ENCODE measurements at regions not wholly inside any gene's neighbourhood (a gene's known extent, or its start where the extent isn't known, plus 50 kb on each side); places are given as distances from the start of the nearest gene placed in this dataset.

DNA sequence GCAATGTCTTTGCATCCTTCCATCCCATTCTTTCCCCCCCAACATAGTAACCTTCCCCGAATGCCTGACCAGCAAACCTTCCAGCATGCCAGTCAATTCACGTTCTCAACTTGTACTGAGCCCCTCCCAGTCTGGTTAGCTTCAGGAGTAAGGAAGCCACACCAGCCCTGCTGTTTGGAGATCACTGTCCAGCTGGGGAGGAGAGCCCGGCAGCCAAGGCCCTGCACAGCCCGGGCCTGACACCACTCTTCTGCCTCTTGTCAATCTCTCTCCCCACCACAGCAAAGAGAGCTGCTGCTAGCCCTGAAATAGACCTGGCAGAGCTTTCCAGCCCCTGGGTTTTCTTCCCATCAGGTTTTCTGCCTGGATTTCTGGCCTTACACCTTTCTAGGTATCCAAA lies 185.8 kb upstream of the ID2 start:
- Histone ChIP-seq H3K4me3 (no peak overlapping the region), H3K4me1 (peaks cover 0 to 10% (median under 1%) of the 10 kb centered on the region in 4 donors), H3K27ac (no peak overlapping the region), H3K9me3 (no peaks in the 10 kb centered on the region), H3K27me3 (no peaks in the 10 kb centered on the region), H3K36me3 (no peaks in the 10 kb centered on the region)
- 26 to 70% methylated on average over 4 of the region's 4 CpGs for WGBS, 2 donors
- intact Hi-C loops (cut with DNase I) = no loop called here
- peak; percentile 57 for DNase-seq
- TF ChIP-seq POLR2A (IDR thresholded peaks at IDR 0.05) = no peak
- no peak for TF ChIP-seq EP300 (IDR thresholded peaks at IDR 0.05)
- no peak for TF ChIP-seq POLR2AphosphoS5 (IDR thresholded peaks at IDR 0.05)
- TF ChIP-seq CTCF (IDR thresholded peaks at IDR 0.05) = no peak

- H3K4me1 ChIP-seq = peaks cover 0 to 5% (median 0%) of the 10 kb centered on the region in 4 donors
- no peaks in the 10 kb centered on the region for H3K9me3 ChIP-seq
- H3K27me3 ChIP-seq = no peaks in the 10 kb centered on the region
- no peak overlapping the region for H3K27ac ChIP-seq
- no peak overlapping the region for H3K4me3 ChIP-seq
- peak; percentile 42 for DNase-seq
- no peak for TF ChIP-seq POLR2AphosphoS5 (IDR thresholded peaks at IDR 0.05)
- no peak for TF ChIP-seq EP300 (IDR thresholded peaks at IDR 0.05)
- no peak for TF ChIP-seq POLR2A (IDR thresholded peaks at IDR 0.05)
- TF ChIP-seq CTCF (IDR thresholded peaks at IDR 0.05) = no peak
- 18 to 73% methylated on average over 4 of the region's 4 CpGs for WGBS, 2 donors
- no peaks in the 10 kb centered on the region for H3K36me3 ChIP-seq
- intact Hi-C loops (cut with DNase I) = no loop called here
Observed at GRCh38 chr2:8496617-8497016, 185.2 kb upstream of the ID2 start.

DNA sequence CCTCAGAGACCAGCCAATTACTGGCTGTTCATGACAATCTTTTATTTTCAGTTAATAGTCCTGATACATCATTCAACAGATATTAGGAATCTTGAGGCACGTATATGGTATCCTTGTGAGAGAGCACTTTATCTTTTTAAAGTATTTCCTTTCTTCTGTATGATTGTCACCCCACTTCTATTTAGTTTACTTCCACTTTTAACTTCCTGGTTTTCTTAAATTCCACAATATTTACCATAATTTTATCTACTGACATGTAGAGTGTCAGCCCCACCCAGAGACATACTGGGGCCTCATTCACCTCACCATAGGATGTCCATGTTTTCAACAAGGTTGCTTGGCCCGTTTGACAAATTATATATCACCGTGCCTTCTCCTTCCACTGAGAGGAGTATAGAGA lies 182.9 kb upstream of the ID2 start:
- Histone ChIP-seq H3K27ac (no peak overlapping the region), H3K9me3 (no peaks in the 10 kb centered on the region), H3K27me3 (no peaks in the 10 kb centered on the region), H3K4me3 (no peak overlapping the region), H3K36me3 (no peaks in the 10 kb centered on the region), H3K4me1 (no peaks in the 10 kb centered on the region)
- DNase-seq = no peak
- TF ChIP-seq CTCF (IDR thresholded peaks at IDR 0.05) (no peak), POLR2AphosphoS5 (IDR thresholded peaks at IDR 0.05) (no peak), EP300 (IDR thresholded peaks at IDR 0.05) (no peak), POLR2A (IDR thresholded peaks at IDR 0.05) (no peak)
- 73 to 75% methylated on average over 3 of the region's 3 CpGs for WGBS, 2 donors
- intact Hi-C loops (cut with DNase I) = no loop called here

DNA sequence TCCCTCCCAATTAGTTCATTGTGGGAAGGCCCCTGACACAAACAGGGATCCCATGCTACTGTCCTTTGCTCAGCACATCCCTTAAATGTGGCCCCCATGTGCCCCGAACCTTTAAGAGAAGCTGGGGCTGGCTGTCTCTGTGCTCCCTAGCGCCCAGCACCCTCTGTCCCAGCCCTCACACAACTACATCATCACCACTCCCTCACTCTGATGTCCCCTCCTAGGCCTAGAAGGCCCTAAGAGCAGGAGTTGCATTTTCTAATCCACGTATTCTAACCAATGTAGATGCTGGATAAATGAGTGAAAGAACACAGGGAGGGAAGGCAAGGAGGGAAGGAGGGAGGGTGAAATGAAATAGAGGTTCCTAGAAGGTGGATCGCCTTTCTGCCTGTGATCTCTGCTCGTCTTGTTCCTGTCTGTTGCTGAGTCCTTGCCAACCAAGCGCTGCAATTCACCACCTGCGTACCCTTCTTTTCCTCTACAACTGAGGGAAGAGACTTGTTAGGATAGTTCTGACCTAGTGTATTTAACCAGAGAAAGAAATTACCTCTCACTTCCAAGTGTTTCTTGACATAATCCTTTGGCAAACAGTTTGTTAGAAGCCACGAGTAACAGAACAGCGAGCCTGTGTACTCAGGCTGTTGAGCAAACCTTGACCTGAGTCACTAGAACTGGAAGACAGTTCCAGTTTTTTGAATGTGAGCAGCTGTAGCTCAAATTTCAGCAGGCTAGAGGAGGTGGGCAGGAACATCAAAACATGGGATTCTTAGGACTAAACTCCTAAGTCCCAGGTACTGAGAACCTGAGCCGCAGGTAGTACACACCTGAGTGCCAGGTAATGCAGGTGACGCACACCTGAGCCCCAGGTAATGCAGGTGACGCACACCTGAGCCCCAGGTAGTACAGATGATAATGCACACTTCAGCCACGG lies 181.5 kb upstream of the ID2 start:
- H3K27ac ChIP-seq = peak overlapping the region in 1 of 4 donors; percentile 31
- DNase-seq = peak; percentile 66
- no peaks in the 10 kb centered on the region for H3K9me3 ChIP-seq
- TF ChIP-seq EP300 (IDR thresholded peaks at IDR 0.05) (no peak), POLR2A (IDR thresholded peaks at IDR 0.05) (no peak), POLR2AphosphoS5 (IDR thresholded peaks at IDR 0.05) (peak in 1 of 4 donors; percentile 41), CTCF (IDR thresholded peaks at IDR 0.05) (no peak)
- H3K4me3 ChIP-seq = no peak overlapping the region
- no peaks in the 10 kb centered on the region for H3K36me3 ChIP-seq
- intact Hi-C loops (cut with DNase I) = no loop called here
- H3K27me3 ChIP-seq = no peaks in the 10 kb centered on the region
- no peaks in the 10 kb centered on the region for H3K4me1 ChIP-seq
- 34 to 76% methylated on average over 13 of the region's 13 CpGs for WGBS, 2 donors
